Umbilical cord (tissue), 1 donor: ENCODE measurements at regions not wholly inside any gene's neighbourhood (a gene's known extent, or its start where the extent isn't known, plus 50 kb on each side); places are given as distances from the start of the nearest gene placed in this dataset.
"Not testable (repeated sequence)": the region's sequence is repeated elsewhere in the genome, so short reads cannot be mapped to it uniquely, and the experiment has no call there.

Experiments used
- DNase-seq: peaks from one replicate; pipeline ENCODE4 v3.0.0-alpha.2; 2015; ENCODE audit warnings: low spot score

DNA sequence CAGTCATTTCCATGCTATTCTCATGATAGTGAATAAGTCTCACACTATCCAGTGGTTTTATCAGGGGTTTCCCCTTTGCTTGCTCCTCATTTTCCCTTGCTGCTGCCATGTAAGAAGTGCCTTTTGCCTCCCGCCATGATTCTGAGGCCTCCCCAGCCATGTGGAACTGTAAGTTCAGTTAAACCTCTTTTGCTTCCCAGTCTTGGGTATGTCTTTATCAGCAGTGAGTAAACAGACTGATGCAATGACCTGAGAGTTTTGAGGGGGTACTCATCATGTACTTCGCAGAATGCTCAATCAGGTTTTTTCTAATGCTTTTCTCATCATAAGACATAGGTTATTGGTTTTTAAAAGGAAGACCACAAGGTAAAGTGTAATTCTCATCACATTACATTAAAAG lies 949.4 kb upstream of the ADAMTS5 start:
- DNase-seq, result not testable (repeated sequence)

GRCh38 chr21:27912133-27912532 lies 945.2 kb upstream of the ADAMTS5 start:
- DNase-seq, result not testable (repeated sequence)

- DNase-seq, result not testable (repeated sequence)
These were observed 942.6 kb upstream of the ADAMTS5 start for GRCh38 chr21:27909487-27909886.

GRCh38 chr21:27908816-27909215 lies 941.9 kb upstream of the ADAMTS5 start:
- DNase-seq, result not testable (repeated sequence)

DNA sequence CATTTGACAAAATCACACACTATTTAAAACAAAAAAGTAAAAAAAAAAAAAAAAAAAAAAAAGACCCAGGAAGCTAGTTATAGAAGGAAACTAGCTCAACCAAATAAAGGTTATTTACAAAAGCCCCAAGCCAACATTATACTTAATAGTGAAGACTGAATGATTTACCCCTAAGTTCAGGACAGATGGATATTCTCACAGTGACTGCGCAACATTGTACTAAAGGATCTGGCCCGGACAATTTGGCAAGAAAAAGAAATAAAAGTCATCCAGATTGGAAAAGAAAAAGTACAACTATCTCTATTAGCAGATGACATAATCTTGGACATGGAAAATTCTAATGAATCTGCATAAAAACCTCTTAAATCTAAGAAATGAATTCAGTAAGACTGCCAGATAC lies 936.0 kb upstream of the ADAMTS5 start:
- DNase-seq, result peak; percentile 11

DNA sequence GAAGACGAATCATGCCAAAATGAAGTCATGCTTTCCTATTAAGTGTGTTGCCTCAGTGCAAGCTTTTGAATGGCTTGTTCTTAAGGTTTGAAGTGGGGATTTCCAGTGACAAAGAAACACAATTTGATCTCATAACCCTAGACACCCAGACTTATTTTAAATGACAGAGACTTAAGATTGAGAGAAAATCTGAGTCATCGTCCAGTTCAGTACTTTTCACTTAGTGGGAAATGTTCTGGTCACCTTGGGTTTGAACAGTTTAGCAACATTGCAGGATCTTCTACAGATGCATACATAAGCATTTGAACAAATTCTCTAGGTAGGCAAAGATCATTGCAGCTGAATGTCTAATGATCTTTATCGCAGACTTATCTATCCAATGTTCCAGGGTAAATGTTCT lies 926.7 kb upstream of the ADAMTS5 start:
- not testable (repeated sequence) for DNase-seq

- DNase-seq, result not testable (repeated sequence)
These were observed 924.6 kb upstream of the ADAMTS5 start for GRCh38 chr21:27891495-27891894.

DNA sequence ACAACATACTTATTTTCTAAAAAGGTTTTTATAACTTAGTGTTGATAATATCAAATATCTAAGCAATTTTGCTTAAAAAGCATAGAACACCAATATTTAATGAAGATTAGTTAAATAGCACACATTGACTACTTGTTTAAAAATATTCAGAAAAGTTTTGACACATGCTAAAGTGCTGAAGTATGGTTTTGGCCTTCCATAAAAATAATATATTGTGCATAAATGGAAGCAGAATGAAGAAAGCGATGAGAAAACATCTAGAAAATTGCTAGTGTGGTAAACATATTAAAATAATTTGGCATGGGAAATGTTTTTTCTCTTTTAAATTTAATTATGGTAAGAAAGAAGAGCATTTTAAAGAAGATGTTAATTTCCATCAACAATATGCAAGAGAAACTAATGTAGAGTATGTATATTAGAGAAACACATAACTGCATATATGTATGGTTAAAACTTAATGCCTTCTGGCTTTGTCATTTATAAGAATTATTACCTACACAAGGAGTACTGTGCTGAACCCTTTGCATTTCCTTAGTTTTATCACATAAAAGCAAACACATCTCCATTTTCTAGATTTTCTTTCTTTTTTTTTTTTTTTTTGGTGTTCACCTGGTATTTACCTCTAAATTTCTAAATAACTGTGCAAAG lies 921.0 kb upstream of the ADAMTS5 start:
- not testable (repeated sequence) for DNase-seq

GRCh38 chr21:27885296-27885711 lies 918.4 kb upstream of the ADAMTS5 start:
- DNase-seq, result no peak

DNA sequence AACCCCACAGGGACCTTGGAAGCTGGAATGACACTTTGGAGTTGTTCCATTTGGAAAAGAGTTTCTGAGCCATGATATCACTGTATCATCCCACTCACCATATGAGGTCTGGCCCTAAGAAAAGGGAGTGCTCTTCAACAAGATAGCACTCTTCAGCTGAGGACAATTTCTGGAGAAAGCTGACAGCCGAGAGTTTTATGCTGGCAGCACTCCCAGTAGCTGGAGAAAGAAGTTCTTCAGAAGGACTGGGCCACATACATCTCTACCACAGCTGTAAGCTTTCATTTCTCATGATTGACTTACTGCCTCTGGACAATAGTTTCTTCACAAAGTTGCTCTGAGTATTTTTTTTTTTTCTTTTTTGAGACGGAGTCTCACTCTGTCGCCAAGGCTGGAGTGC lies 914.4 kb upstream of the ADAMTS5 start:
- not testable (repeated sequence) for DNase-seq

DNA sequence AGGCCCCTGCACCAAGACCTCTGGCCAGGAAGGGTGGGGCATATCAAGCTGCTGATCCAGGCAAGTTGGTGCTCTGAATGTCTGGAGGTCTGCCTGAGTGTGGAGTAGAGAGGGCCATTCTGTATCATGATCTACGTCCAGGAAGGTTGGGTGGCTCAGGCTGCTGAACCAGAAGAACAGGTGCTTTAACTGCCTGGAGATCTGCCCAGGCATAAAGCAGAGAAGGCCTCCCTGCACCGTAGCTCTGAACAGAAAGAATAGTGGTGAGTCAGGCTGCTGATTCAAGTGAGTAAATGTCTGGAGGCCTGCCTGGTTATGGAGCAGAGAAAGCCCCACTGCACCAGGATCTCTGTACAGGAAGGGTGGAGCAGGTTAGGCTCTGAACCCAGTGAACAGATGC lies 905.5 kb upstream of the ADAMTS5 start:
- not testable (repeated sequence) for DNase-seq

DNA sequence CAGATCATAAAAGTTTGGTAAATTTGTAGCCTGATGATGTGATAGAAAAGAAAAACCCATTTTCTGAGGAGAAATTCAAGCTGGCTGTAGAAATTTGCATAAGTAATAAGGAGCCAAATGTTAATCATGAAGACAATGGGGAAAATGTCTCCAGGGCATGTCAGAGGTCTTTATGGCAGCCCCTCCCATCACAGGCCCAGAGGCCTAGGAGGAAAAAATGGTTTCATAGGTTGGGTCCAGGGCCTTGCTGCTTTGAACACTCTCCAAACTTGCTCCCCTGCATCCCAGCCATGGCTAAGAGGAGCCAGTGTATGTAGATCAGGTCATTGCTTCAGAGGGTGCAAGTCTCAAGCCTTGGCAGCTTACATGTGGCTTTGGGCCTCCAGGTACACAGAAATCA lies 903.9 kb upstream of the ADAMTS5 start:
- not testable (repeated sequence) for DNase-seq

DNA sequence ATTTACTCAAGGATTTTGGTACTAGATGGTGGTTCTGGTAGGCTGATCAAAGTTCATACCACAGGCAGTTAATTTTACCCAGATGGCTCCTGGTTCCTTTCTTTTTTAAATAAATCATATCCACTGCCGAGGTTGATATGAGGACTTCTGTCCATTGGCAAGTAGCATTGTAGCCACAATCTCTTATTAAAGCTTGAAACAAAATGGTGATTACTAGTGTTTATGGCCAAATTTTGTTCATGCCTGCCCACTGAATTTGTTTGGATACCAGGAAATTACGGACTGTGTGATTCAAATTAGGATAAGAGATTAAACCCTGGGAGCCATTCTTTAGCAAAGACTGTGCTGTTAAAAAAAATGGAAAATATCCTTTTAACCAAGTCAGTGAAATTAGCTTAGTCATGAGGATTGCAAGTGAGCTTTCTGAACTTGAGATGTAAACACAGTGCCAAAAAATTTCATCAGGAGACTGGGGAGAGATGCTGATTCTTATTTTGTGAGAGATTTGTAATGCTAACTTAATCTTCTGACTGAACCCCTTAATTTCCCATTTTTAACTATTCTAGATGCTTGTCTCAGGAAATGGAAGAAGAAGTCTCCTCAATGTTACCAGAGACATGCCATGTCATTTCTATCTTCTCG lies 893.5 kb upstream of the ADAMTS5 start:
- DNase-seq, result peak; percentile 36

- not testable (repeated sequence) for DNase-seq
These were observed 891.4 kb upstream of the ADAMTS5 start for GRCh38 chr21:27858053-27858825.

DNA sequence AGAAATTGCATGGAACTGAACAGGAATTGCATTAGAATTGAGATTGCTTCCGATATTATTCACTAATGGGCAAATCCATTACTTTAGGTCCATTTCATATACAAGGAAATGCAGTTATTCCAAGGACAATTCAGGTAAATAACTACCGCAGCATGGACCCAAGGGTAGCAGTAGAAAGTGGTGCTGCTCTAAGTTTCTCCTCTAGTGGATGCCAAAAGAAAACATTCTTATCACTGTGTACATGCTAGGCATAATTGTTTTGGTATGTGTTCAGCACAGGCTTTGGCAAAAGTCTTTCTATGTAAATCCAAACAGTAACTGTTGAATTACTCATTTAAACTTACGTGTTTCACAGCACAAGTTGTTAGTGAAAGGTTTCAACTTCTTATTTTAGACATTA lies 890.1 kb upstream of the ADAMTS5 start:
- not testable (repeated sequence) for DNase-seq

- DNase-seq, result no peak
These were observed 874.3 kb upstream of the ADAMTS5 start for GRCh38 chr21:27841084-27841672.

DNA sequence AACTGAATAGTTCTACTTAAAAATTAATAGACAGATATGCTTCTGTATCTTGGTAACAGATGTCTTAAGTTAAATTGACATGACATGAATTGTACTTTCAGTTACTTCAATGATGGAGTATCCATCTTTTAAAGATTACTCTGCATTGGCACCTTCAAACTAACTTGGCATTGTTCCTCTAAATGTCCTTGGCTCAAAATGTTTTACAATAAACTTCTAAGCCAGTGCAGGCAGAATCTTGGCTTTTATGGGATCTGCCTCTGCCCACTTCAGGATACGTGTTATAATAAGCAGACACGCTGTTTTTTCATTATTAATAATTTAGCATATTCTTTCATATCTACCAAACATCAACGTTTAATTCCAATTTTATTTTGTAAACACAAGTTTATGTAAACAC lies 873.4 kb upstream of the ADAMTS5 start:
- DNase-seq, result no peak

- DNase-seq, result peak; percentile 37
These were observed 872.7 kb upstream of the ADAMTS5 start for GRCh38 chr21:27839512-27840115.

GRCh38 chr21:27838573-27838972 lies 871.7 kb upstream of the ADAMTS5 start:
- DNase-seq, result no peak

- no peak for DNase-seq
These were observed 871.0 kb upstream of the ADAMTS5 start for GRCh38 chr21:27837936-27838335.

GRCh38 chr21:27833298-27833697 lies 866.4 kb upstream of the ADAMTS5 start:
- DNase-seq, result no peak
